Stimulated activated CD8-positive, alpha-beta memory T cell treated with anti-CD3 and anti-CD28 coated beads, Interleukin-7, amount 100 ng/mL, for 48 hours (primary cell): ENCODE measurements at regions not wholly inside any gene's neighbourhood (a gene's known extent, or its start where the extent isn't known, plus 50 kb on each side); places are given as distances from the start of the nearest gene placed in this dataset.

Source experiments
- DNase-seq, 2 donors: peaks; one replicate each; pipeline ENCODE4 v3.0.0-alpha.2; 2020; ENCODE audit warnings: low read depth in 1 of 2; ENCODE audit errors: extremely low read depth in 1 of 2

- no peak for DNase-seq
Measured at GRCh38 chr19:30169196-30169900, 202.8 kb upstream of the ZNF536 start.

GRCh38 chr19:30170081-30170480, 202.1 kb upstream of the ZNF536 start:
- no peak for DNase-seq

GRCh38 chr19:30170495-30171137, 201.6 kb upstream of the ZNF536 start:
- no peak for DNase-seq

- no peak for DNase-seq
Measured at GRCh38 chr19:30171138-30171635, 201.0 kb upstream of the ZNF536 start.

- no peak for DNase-seq
Measured at GRCh38 chr19:30171795-30172612, 200.2 kb upstream of the ZNF536 start.

GRCh38 chr19:30172613-30173242, 199.5 kb upstream of the ZNF536 start:
- no peak for DNase-seq

GRCh38 chr19:30173593-30174356, 198.4 kb upstream of the ZNF536 start:
- DNase-seq, result no peak

GRCh38 chr19:30174357-30174645, 197.9 kb upstream of the ZNF536 start:
- no peak for DNase-seq

GRCh38 chr19:30174791-30175190, 197.4 kb upstream of the ZNF536 start:
- DNase-seq, result no peak

- DNase-seq, result no peak
Measured at GRCh38 chr19:30175987-30176386, 196.2 kb upstream of the ZNF536 start.

- DNase-seq, result no peak
Measured at GRCh38 chr19:30178721-30179402, 193.3 kb upstream of the ZNF536 start.

GRCh38 chr19:30180691-30181090, 191.5 kb upstream of the ZNF536 start:
- no peak for DNase-seq

- no peak for DNase-seq
Measured at GRCh38 chr19:30183807-30184490, 188.2 kb upstream of the ZNF536 start.

- no peak for DNase-seq
Measured at GRCh38 chr19:30202060-30202600, 170.1 kb upstream of the ZNF536 start.

- DNase-seq, result no peak
Measured at GRCh38 chr19:30204721-30205120, 167.5 kb upstream of the ZNF536 start.

- no peak for DNase-seq
Measured at GRCh38 chr19:30206187-30206586, 166.0 kb upstream of the ZNF536 start.

GRCh38 chr19:30207357-30207756, 164.8 kb upstream of the ZNF536 start:
- no peak for DNase-seq

GRCh38 chr19:30208436-30209060, 163.6 kb upstream of the ZNF536 start:
- DNase-seq, result no peak
